C4-2B (cell line): ENCODE measurements at regions not wholly inside any gene's neighbourhood (a gene's known extent, or its start where the extent isn't known, plus 50 kb on each side); places are given as distances from the start of the nearest gene placed in this dataset.

Experiments
- H3K27ac ChIP-seq: fragments of 450-650 bp; 2 replicates; pipeline ENCODE4 v1.5.1; 2017
- CTCF ChIP-seq: fragments of 450-650 bp; conservative IDR thresholded peaks from 2 replicates; pipeline ENCODE4 v1.5.1; 2017; ENCODE audit warnings: mild to moderate bottlenecking
- ZFX ChIP-seq: fragments of 450-650 bp; IDR thresholded peaks from 2 replicates; pipeline ENCODE4 v1.6.1; 2017

GRCh38 chr18:60962625-60963024, 370.6 kb upstream of the CDH20 start:
- H3K27ac ChIP-seq: no peak overlapping the region
- no peak for TF ChIP-seq CTCF
- no peak for TF ChIP-seq ZFX

- H3K27ac ChIP-seq: no peak overlapping the region
- TF ChIP-seq CTCF: no peak
- TF ChIP-seq ZFX: no peak
These were observed 367.4 kb upstream of the CDH20 start for GRCh38 chr18:60965856-60966255.

GRCh38 chr18:60966876-60967275, 366.4 kb upstream of the CDH20 start:
- H3K27ac ChIP-seq: no peak overlapping the region
- TF ChIP-seq ZFX (no peak), CTCF (no peak)

- no peak overlapping the region for H3K27ac ChIP-seq
- no peak for TF ChIP-seq CTCF
These were observed 357.8 kb upstream of the CDH20 start for GRCh38 chr18:60975420-60975819.

- TF ChIP-seq ZFX (no peak), CTCF (no peak)
- H3K27ac ChIP-seq: no peak overlapping the region
These were observed 356.3 kb upstream of the CDH20 start for GRCh38 chr18:60976976-60977375.

GRCh38 chr18:60978338-60978737, 354.9 kb upstream of the CDH20 start:
- TF ChIP-seq CTCF (no peak), ZFX (no peak)
- H3K27ac ChIP-seq: no peak overlapping the region

GRCh38 chr18:60980422-60981005, 352.7 kb upstream of the CDH20 start:
- TF ChIP-seq CTCF (no peak), ZFX (no peak)
- H3K27ac ChIP-seq: no peak overlapping the region
